ENCODE measurements at regions not wholly inside any gene's neighbourhood (a gene's known extent, or its start where the extent isn't known, plus 50 kb on each side); places are given as distances from the start of the nearest gene placed in this dataset.
"Not testable (repeated sequence)": the region's sequence is repeated elsewhere in the genome, so short reads cannot be mapped to it uniquely, and the experiment has no call there.

- peak overlapping the region; percentile 75 for H3K4me3 ChIP-seq (ENCODE audit: low read length)
- peaks cover 29% of the 10 kb centered on the region for H3K4me1 ChIP-seq (ENCODE audit: control insufficient read depth, insufficient read depth, low read length)
- peak; percentile 36 for DNase-seq (ENCODE audit: low read depth)
- H3K9me3 ChIP-seq (ENCODE audit: control insufficient read depth, low read length): no peaks in the 10 kb centered on the region
- no peaks in the 10 kb centered on the region for H3K27me3 ChIP-seq (replicated peaks; ENCODE audit: control insufficient read depth, insufficient read depth, low read length)
- peak overlapping the region; percentile 60 for H3K9ac ChIP-seq (ENCODE audit: low read length)
- H3K36me3 ChIP-seq (ENCODE audit: control insufficient read depth, insufficient read depth, low read length, severe bottlenecking): peaks cover 10% of the 10 kb centered on the region
Measured at GRCh38 chr22:25452116-25452700, 112.3 kb upstream of the GRK3 start.

GRCh38 chr22:25453058-25453457 lies 111.4 kb upstream of the GRK3 start:
- no peak for DNase-seq (ENCODE audit: low read depth)
- H3K27me3 ChIP-seq (replicated peaks; ENCODE audit: control insufficient read depth, insufficient read depth, low read length): no peaks in the 10 kb centered on the region

GRCh38 chr22:25453557-25453956 lies 110.9 kb upstream of the GRK3 start:
- Histone ChIP-seq H3K9ac (ENCODE audit: low read length) (no peak overlapping the region), H3K27me3 (replicated peaks; ENCODE audit: control insufficient read depth, insufficient read depth, low read length) (no peaks in the 10 kb centered on the region), H3K4me1 (ENCODE audit: control insufficient read depth, insufficient read depth, low read length) (peaks cover 29% of the 10 kb centered on the region), H3K4me3 (ENCODE audit: low read length) (no peak overlapping the region), H3K9me3 (ENCODE audit: control insufficient read depth, low read length) (no peaks in the 10 kb centered on the region), H3K36me3 (ENCODE audit: control insufficient read depth, insufficient read depth, low read length, severe bottlenecking) (peaks cover 10% of the 10 kb centered on the region)
- no peak for DNase-seq (ENCODE audit: low read depth)

More at GRCh38 chr22:25453058-25453457, 111.4 kb upstream of the GRK3 start:
- Histone ChIP-seq H3K36me3 (ENCODE audit: control insufficient read depth, insufficient read depth, low read length, severe bottlenecking) (peaks cover 10% of the 10 kb centered on the region), H3K4me3 (ENCODE audit: low read length) (peak overlapping the region; percentile 75), H3K4me1 (ENCODE audit: control insufficient read depth, insufficient read depth, low read length) (peaks cover 29% of the 10 kb centered on the region), H3K9ac (ENCODE audit: low read length) (peak overlapping the region; percentile 60), H3K9me3 (ENCODE audit: control insufficient read depth, low read length) (no peaks in the 10 kb centered on the region)

- Histone ChIP-seq H3K4me1 (ENCODE audit: control insufficient read depth, insufficient read depth, low read length) (peaks cover 15% of the 10 kb centered on the region), H3K36me3 (ENCODE audit: control insufficient read depth, insufficient read depth, low read length, severe bottlenecking) (peaks cover 38% of the 10 kb centered on the region)
- DNase-seq (ENCODE audit: low read depth); H3K9ac ChIP-seq (ENCODE audit: low read length); H3K4me3 ChIP-seq (ENCODE audit: low read length); H3K9me3 ChIP-seq (ENCODE audit: control insufficient read depth, low read length); H3K27me3 ChIP-seq (replicated peaks; ENCODE audit: control insufficient read depth, insufficient read depth, low read length): not testable (repeated sequence)
Measured at GRCh38 chr22:25456300-25457043, 108.0 kb upstream of the GRK3 start.

GRCh38 chr22:25458631-25459030 lies 105.8 kb upstream of the GRK3 start:
- H3K36me3 ChIP-seq (ENCODE audit: control insufficient read depth, insufficient read depth, low read length, severe bottlenecking): peaks cover 37% of the 10 kb centered on the region
- H3K9ac ChIP-seq (ENCODE audit: low read length); H3K4me3 ChIP-seq (ENCODE audit: low read length); H3K27me3 ChIP-seq (replicated peaks; ENCODE audit: control insufficient read depth, insufficient read depth, low read length); H3K9me3 ChIP-seq (ENCODE audit: control insufficient read depth, low read length); H3K4me1 ChIP-seq (ENCODE audit: control insufficient read depth, insufficient read depth, low read length); DNase-seq (ENCODE audit: low read depth): not testable (repeated sequence)

- H3K4me3 ChIP-seq (ENCODE audit: low read length); H3K27me3 ChIP-seq (replicated peaks; ENCODE audit: control insufficient read depth, insufficient read depth, low read length); H3K9me3 ChIP-seq (ENCODE audit: control insufficient read depth, low read length); H3K9ac ChIP-seq (ENCODE audit: low read length); DNase-seq (ENCODE audit: low read depth); H3K4me1 ChIP-seq (ENCODE audit: control insufficient read depth, insufficient read depth, low read length): not testable (repeated sequence)
- H3K36me3 ChIP-seq (ENCODE audit: control insufficient read depth, insufficient read depth, low read length, severe bottlenecking): peaks cover 30% of the 10 kb centered on the region
Measured at GRCh38 chr22:25460682-25461081, 103.8 kb upstream of the GRK3 start.

- H3K9me3 ChIP-seq (ENCODE audit: control insufficient read depth, low read length): no peaks in the 10 kb centered on the region
- no peak overlapping the region for H3K9ac ChIP-seq (ENCODE audit: low read length)
- H3K27me3 ChIP-seq (replicated peaks; ENCODE audit: control insufficient read depth, insufficient read depth, low read length): no peaks in the 10 kb centered on the region
- H3K36me3 ChIP-seq (ENCODE audit: control insufficient read depth, insufficient read depth, low read length, severe bottlenecking): peaks cover 29% of the 10 kb centered on the region
- no peaks in the 10 kb centered on the region for H3K4me1 ChIP-seq (ENCODE audit: control insufficient read depth, insufficient read depth, low read length)
- DNase-seq (ENCODE audit: low read depth): no peak
- H3K4me3 ChIP-seq (ENCODE audit: low read length): no peak overlapping the region
Measured at GRCh38 chr22:25461301-25461700, 103.2 kb upstream of the GRK3 start.

- H3K27me3 ChIP-seq (replicated peaks; ENCODE audit: control insufficient read depth, insufficient read depth, low read length); H3K4me3 ChIP-seq (ENCODE audit: low read length); H3K9ac ChIP-seq (ENCODE audit: low read length); H3K9me3 ChIP-seq (ENCODE audit: control insufficient read depth, low read length); H3K4me1 ChIP-seq (ENCODE audit: control insufficient read depth, insufficient read depth, low read length): not testable (repeated sequence)
- DNase-seq (ENCODE audit: low read depth): peak; percentile 80
- peaks cover 29% of the 10 kb centered on the region for H3K36me3 ChIP-seq (ENCODE audit: control insufficient read depth, insufficient read depth, low read length, severe bottlenecking)
Measured at GRCh38 chr22:25462474-25463346, 101.8 kb upstream of the GRK3 start.

- H3K9ac ChIP-seq (ENCODE audit: low read length); H3K4me3 ChIP-seq (ENCODE audit: low read length); DNase-seq (ENCODE audit: low read depth); H3K27me3 ChIP-seq (replicated peaks; ENCODE audit: control insufficient read depth, insufficient read depth, low read length); H3K4me1 ChIP-seq (ENCODE audit: control insufficient read depth, insufficient read depth, low read length); H3K9me3 ChIP-seq (ENCODE audit: control insufficient read depth, low read length): not testable (repeated sequence)
- peaks cover 29% of the 10 kb centered on the region for H3K36me3 ChIP-seq (ENCODE audit: control insufficient read depth, insufficient read depth, low read length, severe bottlenecking)
Measured at GRCh38 chr22:25463347-25463628, 101.2 kb upstream of the GRK3 start.

- DNase-seq (ENCODE audit: low read depth); H3K27me3 ChIP-seq (replicated peaks; ENCODE audit: control insufficient read depth, insufficient read depth, low read length); H3K9ac ChIP-seq (ENCODE audit: low read length); H3K9me3 ChIP-seq (ENCODE audit: control insufficient read depth, low read length); H3K4me1 ChIP-seq (ENCODE audit: control insufficient read depth, insufficient read depth, low read length); H3K4me3 ChIP-seq (ENCODE audit: low read length): not testable (repeated sequence)
- peaks cover 21% of the 10 kb centered on the region for H3K36me3 ChIP-seq (ENCODE audit: control insufficient read depth, insufficient read depth, low read length, severe bottlenecking)
Measured at GRCh38 chr22:25464326-25464725, 100.1 kb upstream of the GRK3 start.

- Histone ChIP-seq H3K27me3 (replicated peaks; ENCODE audit: control insufficient read depth, insufficient read depth, low read length) (no peaks in the 10 kb centered on the region), H3K4me1 (ENCODE audit: control insufficient read depth, insufficient read depth, low read length) (no peaks in the 10 kb centered on the region), H3K36me3 (ENCODE audit: control insufficient read depth, insufficient read depth, low read length, severe bottlenecking) (peaks cover 6% of the 10 kb centered on the region), H3K9me3 (ENCODE audit: control insufficient read depth, low read length) (no peaks in the 10 kb centered on the region), H3K9ac (ENCODE audit: low read length) (no peak overlapping the region), H3K4me3 (ENCODE audit: low read length) (no peak overlapping the region)
- DNase-seq (ENCODE audit: low read depth): no peak
Measured at GRCh38 chr22:25465949-25466348, 98.5 kb upstream of the GRK3 start.

All from adipocyte (in vitro differentiated cells).